CD14-positive monocyte (primary cell): ENCODE measurements at regions not wholly inside any gene's neighbourhood (a gene's known extent, or its start where the extent isn't known, plus 50 kb on each side); places are given as distances from the start of the nearest gene placed in this dataset.

Experiments used
- DNase-seq, 3 donors: peaks; one replicate each; pipeline ENCODE4 v3.0.0-alpha.2; 2011 to 2022
- H2AFZ ChIP-seq: 2 replicates; pipeline ENCODE4 v1.6.0; 2012; ENCODE audit warnings: mild to moderate bottlenecking, low read depth, low read length, inconsistent platforms; ENCODE audit not compliant: insufficient read depth, poor library complexity, severe bottlenecking
- H3K27ac ChIP-seq, 2 donors: 1 replicate in 1 of 2; 2 replicates in 1 of 2; pipeline ENCODE4 v1.5.1; 2012 to 2013; ENCODE audit warnings: low read length in 2 of 2, control low read depth in 1 of 2, inconsistent platforms in 1 of 2, low read depth in 1 of 2, mild to moderate bottlenecking in 1 of 2
- H3K27me3 ChIP-seq, 2 donors: one replicate each; pipeline versions ENCODE4 v1.6.0 to v1.6.1; 2011 to 2013; ENCODE audit warnings: low read length in 2 of 2; ENCODE audit not compliant: control insufficient read depth in 2 of 2, insufficient read depth in 2 of 2
- H3K36me3 ChIP-seq, 2 donors: replicated peaks in 1 of 2; 1 replicate in 1 of 2; 2 replicates in 1 of 2; pipeline versions ENCODE4 v1.5.1 to v1.6.1; 2012 to 2013; ENCODE audit warnings: low read length in 2 of 2, control low read depth in 1 of 2, inconsistent platforms in 1 of 2, mild to moderate bottlenecking in 1 of 2; ENCODE audit not compliant: insufficient read depth in 2 of 2, control insufficient read depth in 1 of 2
- H3K4me1 ChIP-seq, 2 donors: 1 replicate in 1 of 2; 2 replicates in 1 of 2; pipeline versions ENCODE4 v1.5.1 to v1.6.1; 2012 to 2013; ENCODE audit warnings: low read length in 2 of 2, control low read depth in 1 of 2, inconsistent platforms in 1 of 2, mild to moderate bottlenecking in 1 of 2, moderate library complexity in 1 of 2; ENCODE audit not compliant: insufficient read depth in 2 of 2, control insufficient read depth in 1 of 2
- H3K4me2 ChIP-seq: replicated peaks from 2 replicates; pipeline ENCODE3; 2012; ENCODE audit warnings: low read length, moderate library complexity, mild to moderate bottlenecking; ENCODE audit not compliant: poor library complexity, severe bottlenecking; ENCODE audit errors: extremely low read depth
- H3K4me3 ChIP-seq, 3 experiments: fragments of 200-600 bp in 1 of 3; sonication (generic) in 1 of 3; replicated peaks in 1 of 3; 1 replicate in 2 of 3; 2 replicates in 1 of 3; pipeline ENCODE4 v1.5.1; 2011 to 2013; ENCODE audit warnings: low read length in 3 of 3, mild to moderate bottlenecking in 3 of 3, control low read depth in 2 of 3, low read depth in 2 of 3, inconsistent platforms in 1 of 3, moderate library complexity in 1 of 3
- H3K79me2 ChIP-seq: 2 replicates; pipeline ENCODE4 v1.6.0; 2012; ENCODE audit warnings: mild to moderate bottlenecking, control low read depth, inconsistent platforms, low read length, moderate library complexity; ENCODE audit not compliant: insufficient read depth
- H3K9ac ChIP-seq: 2 replicates; pipeline ENCODE4 v1.6.0; 2017; ENCODE audit warnings: low read length, mild to moderate bottlenecking; ENCODE audit not compliant: insufficient read depth, poor library complexity, severe bottlenecking
- H3K9me3 ChIP-seq, 2 donors: replicated peaks in 1 of 2; 1 replicate in 1 of 2; 2 replicates in 1 of 2; pipeline versions ENCODE4 v1.5.1 to v1.6.1; 2012 to 2013; ENCODE audit warnings: low read length in 2 of 2, control low read depth in 1 of 2; ENCODE audit not compliant: control insufficient read depth in 1 of 2, insufficient read depth in 1 of 2
- H4K20me1 ChIP-seq: 2 replicates; pipeline ENCODE4 v1.6.0; 2012; ENCODE audit warnings: mild to moderate bottlenecking, low read length, control low read depth, moderate library complexity; ENCODE audit not compliant: insufficient read depth
- H3K27ac Mint-ChIP-seq, 7 donors: one replicate each; pipeline ENCODE4 v1.8.0; 2020; ENCODE audit warnings: mild to moderate bottlenecking in 7 of 7, mixed read lengths in 7 of 7, moderate library complexity in 6 of 7, inconsistent platforms in 2 of 7
- H3K27me3 Mint-ChIP-seq, 3 donors: one replicate each; pipeline ENCODE4 v1.8.0; 2021 to 2022; ENCODE audit warnings: low read depth in 3 of 3, mild to moderate bottlenecking in 3 of 3, mixed read lengths in 3 of 3, moderate library complexity in 3 of 3, inconsistent platforms in 1 of 3
- H3K36me3 Mint-ChIP-seq, 2 donors: one replicate each; pipeline ENCODE4 v1.8.0; 2020; ENCODE audit warnings: mixed read lengths in 2 of 2, inconsistent platforms in 1 of 2, mild to moderate bottlenecking in 1 of 2
- H3K4me1 Mint-ChIP-seq: one replicate; pipeline ENCODE4 v1.8.0; 2020; ENCODE audit warnings: mild to moderate bottlenecking, mixed read lengths
- H3K4me3 Mint-ChIP-seq, 2 donors: one replicate each; pipeline ENCODE4 v1.8.0; 2020; ENCODE audit warnings: mild to moderate bottlenecking in 2 of 2, mixed read lengths in 2 of 2, moderate library complexity in 1 of 2
- H3K9me3 Mint-ChIP-seq, 7 donors: one replicate each; pipeline ENCODE4 v1.8.0; 2020 to 2022; ENCODE audit warnings: mixed read lengths in 7 of 7, mild to moderate bottlenecking in 6 of 7, moderate library complexity in 6 of 7, inconsistent platforms in 2 of 7
- CTCF ChIP-seq: fragments of 200-600 bp; IDR thresholded peaks from one replicate; pipeline ENCODE4 v1.8.0; 2022; ENCODE audit warnings: antibody characterized with exemption, mild to moderate bottlenecking
- WGBS: methylation state at CpG from one replicate; pipeline ENCODE4 v1.1.5; 2013; ENCODE audit warnings: missing lambda C conversion rate; ENCODE audit not compliant: insufficient coverage; 5-methylcytosine and 5-hydroxymethylcytosine counted together
- intact Hi-C, 2 donors: fragments of 100-400 bp; cut with micrococcal nuclease; formaldehyde crosslinking; loops; one replicate each; pipeline versions ENCODE4 v1.15.0 to v1.15.1; 2023

GRCh38 chr6:54702772-54703171 lies 143.8 kb upstream of the FAM83B start:
- Mint-ChIP-seq H3K9me3 (no peaks in the 10 kb centered on the region), H3K27me3 (no peaks in the 10 kb centered on the region), H3K36me3 (no peaks in the 10 kb centered on the region), H3K4me3 (no peak overlapping the region), H3K4me1 (no peaks in the 10 kb centered on the region), H3K27ac (no peak overlapping the region)
- no peak overlapping the region for H3K9ac ChIP-seq
- H3K79me2 ChIP-seq = no peaks in the 10 kb centered on the region
- no peaks in the 10 kb centered on the region for H3K27me3 ChIP-seq
- no peak for DNase-seq
- TF ChIP-seq CTCF = no peak
- H3K36me3 ChIP-seq = no peaks in the 10 kb centered on the region
- no CpG with 5 or more reads among the region's 3 CpGs for WGBS
- no peaks in the 10 kb centered on the region for H4K20me1 ChIP-seq
- H2AFZ ChIP-seq = no peak overlapping the region
- H3K4me2 ChIP-seq = no peak overlapping the region
- intact Hi-C loops = no loop called here
- H3K9me3 ChIP-seq = no peaks in the 10 kb centered on the region
- no peaks in the 10 kb centered on the region for H3K4me1 ChIP-seq
- H3K4me3 ChIP-seq = no peak overlapping the region
- no peak overlapping the region for H3K27ac ChIP-seq

- H3K27ac ChIP-seq = no peak overlapping the region
- no CpG with 5 or more reads among the region's 3 CpGs for WGBS
- H3K9me3 Mint-ChIP-seq = no peaks in the 10 kb centered on the region
- no peaks in the 10 kb centered on the region for H3K27me3 ChIP-seq
- H3K79me2 ChIP-seq = no peaks in the 10 kb centered on the region
- DNase-seq = no peak
- no peak overlapping the region for H3K4me3 Mint-ChIP-seq
- no peaks in the 10 kb centered on the region for H3K27me3 Mint-ChIP-seq
- no peak overlapping the region for H2AFZ ChIP-seq
- no peak overlapping the region for H3K4me3 ChIP-seq
- intact Hi-C loops = no loop called here
- H3K4me1 Mint-ChIP-seq = no peaks in the 10 kb centered on the region
- H4K20me1 ChIP-seq = no peaks in the 10 kb centered on the region
- no peak overlapping the region for H3K27ac Mint-ChIP-seq
- no peak for TF ChIP-seq CTCF
- no peaks in the 10 kb centered on the region for H3K9me3 ChIP-seq
- H3K36me3 ChIP-seq = no peaks in the 10 kb centered on the region
- H3K9ac ChIP-seq = no peak overlapping the region
- H3K4me1 ChIP-seq = no peaks in the 10 kb centered on the region
- H3K36me3 Mint-ChIP-seq = no peaks in the 10 kb centered on the region
- H3K4me2 ChIP-seq = no peak overlapping the region
These were observed 140.2 kb upstream of the FAM83B start for GRCh38 chr6:54706391-54706790.
